Transverse colon (tissue), 4 donors: ENCODE measurements at regions not wholly inside any gene's neighbourhood (a gene's known extent, or its start where the extent isn't known, plus 50 kb on each side); places are given as distances from the start of the nearest gene placed in this dataset.

Experiments
- DNase-seq: peaks from one replicate; pipeline ENCODE4 v3.0.0-alpha.2; 2019
- H3K27ac ChIP-seq, 4 donors: fragments of 200-600 bp; sonication (generic); 2 replicates each; pipeline ENCODE4 v1.5.1; 2016 to 2018; ENCODE audit warnings: inconsistent platforms in 4 of 4
- H3K27me3 ChIP-seq: fragments of 200-600 bp; sonication (generic); 2 replicates; pipeline ENCODE4 v1.5.1; 2017; ENCODE audit warnings: inconsistent platforms
- H3K36me3 ChIP-seq, 4 donors: fragments of 200-600 bp; sonication (generic); 2 replicates each; pipeline ENCODE4 v1.5.1; 2017 to 2019; ENCODE audit warnings: inconsistent platforms in 4 of 4
- H3K4me1 ChIP-seq, 4 donors: fragments of 200-600 bp; sonication (generic); 2 replicates each; pipeline ENCODE4 v1.5.1; 2017 to 2020; ENCODE audit warnings: inconsistent platforms in 4 of 4
- H3K4me3 ChIP-seq, 4 donors: fragments of 200-600 bp; sonication (generic); 1 replicate in 1 of 4; 2 replicates in 3 of 4; pipeline versions ENCODE4 v1.5.1 to v1.6.1; 2017 to 2019; ENCODE audit warnings: inconsistent platforms in 4 of 4
- H3K9me3 ChIP-seq, 2 donors: fragments of 200-600 bp; sonication (generic); 2 replicates each; pipeline ENCODE4 v1.5.1; 2017 to 2019; ENCODE audit warnings: inconsistent platforms in 2 of 2
- CTCF ChIP-seq, 5 experiments: fragments of 200-600 bp in 3 of 5; fragments of 450-650 bp in 2 of 5; sonication (generic) in 3 of 5; IDR thresholded peaks; 1 replicate in 2 of 5; 2 replicates in 3 of 5; pipeline ENCODE4 v1.5.1; 2016 to 2017; ENCODE audit warnings: antibody characterized with exemption in 5 of 5, inconsistent platforms in 3 of 5, mild to moderate bottlenecking in 2 of 5, moderate library complexity in 1 of 5
- EP300 ChIP-seq: sonication (generic); formaldehyde crosslinking; IDR thresholded peaks from one replicate; pipeline ENCODE4 v1.6.1; 2017; ENCODE audit warnings: antibody characterized with exemption, low read depth
- POLR2A ChIP-seq: fragments of 450-650 bp; IDR thresholded peaks from one replicate; pipeline ENCODE4 v1.6.1; 2016; ENCODE audit warnings: antibody characterized with exemption, mild to moderate bottlenecking, moderate library complexity
- POLR2AphosphoS5 ChIP-seq, 3 donors: sonication (generic); formaldehyde crosslinking; IDR thresholded peaks; one replicate each; pipeline ENCODE4 v1.6.1; 2016; ENCODE audit warnings: antibody characterized with exemption in 3 of 3
- WGBS, 2 donors: methylation state at CpG; one replicate each; pipeline ENCODE4 v1.1.5; 2018; ENCODE audit warnings: low coverage in 1 of 2; 5-methylcytosine and 5-hydroxymethylcytosine counted together
- in situ Hi-C, 4 donors: fragments of 200-750 bp; cut with MboI; loops; one replicate each; pipeline versions ENCODE4 v1.15.0 to v1.15.1; 2017; ENCODE audit warnings: low sequenced_read_pairs in 3 of 4, low pct_ligation_motif_present in 1 of 4, low pct_unique_long_range_greater_than_20kb in 1 of 4
- intact Hi-C: fragments of 100-400 bp; cut with DNase I; formaldehyde crosslinking; loops from one replicate; pipeline ENCODE4 v1.15.1; 2023; ENCODE audit warnings: low total_unique reads

DNA sequence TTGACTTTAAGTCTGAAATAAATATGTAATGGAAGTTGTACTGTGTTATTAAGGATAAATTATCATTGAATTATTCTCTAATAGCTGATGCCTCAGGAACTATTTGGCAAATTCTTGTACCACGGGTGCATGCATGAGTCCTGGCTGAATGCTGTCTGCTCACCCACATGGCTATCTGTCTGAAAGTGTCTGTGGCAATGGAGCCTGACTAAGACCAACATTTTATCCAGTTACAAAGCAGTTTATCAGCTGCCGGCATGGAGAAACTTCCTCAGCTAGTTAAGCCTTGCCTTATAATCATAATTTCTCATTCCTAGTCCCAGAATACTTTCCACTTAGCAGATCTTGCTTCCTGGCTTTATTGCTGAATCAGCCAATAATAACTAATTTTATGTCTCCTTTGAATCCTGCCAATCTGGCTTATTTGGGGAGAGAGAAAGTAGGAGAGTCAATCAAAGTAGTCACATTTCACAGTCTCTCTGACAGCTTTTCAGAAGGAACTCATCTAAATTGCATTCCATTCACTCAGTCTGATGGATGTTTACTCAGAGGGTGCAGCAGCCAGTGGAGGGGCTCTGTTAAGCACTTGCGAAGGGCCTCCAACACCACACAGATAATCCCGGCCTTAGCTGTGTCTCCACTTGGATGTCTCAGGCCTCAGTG is 280.6 kb upstream of the CLEC14A start:
- intact Hi-C loops = no loop called here
- no peaks in the 10 kb centered on the region for H3K27me3 ChIP-seq
- H3K4me3 ChIP-seq = no peak overlapping the region
- no peaks in the 10 kb centered on the region for H3K4me1 ChIP-seq
- no peak for TF ChIP-seq EP300
- no peak for TF ChIP-seq POLR2AphosphoS5 (IDR thresholded peaks at IDR 0.05)
- TF ChIP-seq CTCF (IDR thresholded peaks at IDR 0.05) = no peak
- TF ChIP-seq POLR2A = no peak
- no peaks in the 10 kb centered on the region for H3K36me3 ChIP-seq
- no peak overlapping the region for H3K27ac ChIP-seq
- no peak for DNase-seq
- no peaks in the 10 kb centered on the region for H3K9me3 ChIP-seq
- WGBS, 2 donors = 60 to 72% methylated on average over 4 of the region's 4 CpGs
- in situ Hi-C loops = no loop called here

DNA sequence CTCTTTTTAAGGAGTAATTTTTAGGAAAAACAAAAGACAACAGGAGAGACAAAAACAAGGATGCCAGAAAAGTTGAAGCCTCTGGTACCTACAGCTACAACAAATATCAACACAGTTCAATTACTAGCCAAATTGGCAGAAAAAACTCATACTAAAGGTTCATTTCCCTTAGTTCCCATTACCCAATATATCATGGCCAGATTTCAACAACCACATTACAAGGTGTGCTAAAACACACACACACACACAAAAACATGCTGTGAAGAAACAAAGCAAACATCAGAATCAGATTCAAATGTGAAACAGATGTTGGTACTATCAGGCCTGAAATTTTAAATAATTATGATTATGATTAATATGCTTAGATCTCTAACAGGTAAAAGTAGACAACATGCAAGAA is 272.7 kb upstream of the CLEC14A start:
- Histone ChIP-seq H3K4me3 (no peak overlapping the region), H3K27ac (no peak overlapping the region), H3K9me3 (no peaks in the 10 kb centered on the region), H3K27me3 (no peaks in the 10 kb centered on the region), H3K4me1 (no peaks in the 10 kb centered on the region), H3K36me3 (no peaks in the 10 kb centered on the region)
- in situ Hi-C loops = no loop called here
- DNase-seq = no peak
- TF ChIP-seq EP300 (no peak), POLR2AphosphoS5 (IDR thresholded peaks at IDR 0.05) (no peak), POLR2A (no peak), CTCF (IDR thresholded peaks at IDR 0.05) (no peak)
- intact Hi-C loops = no loop called here

GRCh38 chr14:38527502-38527878 is 271.6 kb upstream of the CLEC14A start:
- Histone ChIP-seq H3K36me3 (no peaks in the 10 kb centered on the region), H3K4me1 (no peaks in the 10 kb centered on the region), H3K27ac (no peak overlapping the region), H3K27me3 (no peaks in the 10 kb centered on the region), H3K4me3 (no peak overlapping the region), H3K9me3 (no peaks in the 10 kb centered on the region)
- DNase-seq = no peak
- TF ChIP-seq CTCF (IDR thresholded peaks at IDR 0.05) (no peak), EP300 (no peak), POLR2AphosphoS5 (IDR thresholded peaks at IDR 0.05) (no peak)
- in situ Hi-C loops (no loop called here), intact Hi-C loops (no loop called here)

- Histone ChIP-seq H3K4me3 (no peak overlapping the region), H3K4me1 (no peaks in the 10 kb centered on the region), H3K27ac (no peak overlapping the region), H3K9me3 (no peaks in the 10 kb centered on the region), H3K36me3 (no peaks in the 10 kb centered on the region), H3K27me3 (no peaks in the 10 kb centered on the region)
- no peak for DNase-seq
- 67 to 85% methylated on average over 1 of the region's 1 CpG for WGBS, 2 donors
- in situ Hi-C loops (no loop called here), intact Hi-C loops (no loop called here)
- no peak for TF ChIP-seq CTCF (IDR thresholded peaks at IDR 0.05)
- no peak for TF ChIP-seq EP300
- no peak for TF ChIP-seq POLR2A
- TF ChIP-seq POLR2AphosphoS5 (IDR thresholded peaks at IDR 0.05) = no peak
These were observed 271.1 kb upstream of the CLEC14A start for GRCh38 chr14:38526826-38527501.
